HFFc6 (cell line): ENCODE measurements at regions not wholly inside any gene's neighbourhood (a gene's known extent, or its start where the extent isn't known, plus 50 kb on each side); places are given as distances from the start of the nearest gene placed in this dataset.

Experiments used
- DNase-seq: peaks from one replicate; pipeline ENCODE4 v3.0.0-alpha.2; 2018
- H3K27ac Mint-ChIP-seq: 2 replicates; pipeline ENCODE4 v1.8.0; 2020; ENCODE audit warnings: mild to moderate bottlenecking, mixed read lengths
- H3K27me3 Mint-ChIP-seq: 2 replicates; pipeline ENCODE4 v1.8.0; 2021; ENCODE audit warnings: mild to moderate bottlenecking, moderate library complexity, mixed read lengths; ENCODE audit not compliant: insufficient read depth
- H3K36me3 Mint-ChIP-seq: 2 replicates; pipeline ENCODE4 v1.8.0; 2021; ENCODE audit warnings: low read depth, mixed read lengths
- H3K4me1 Mint-ChIP-seq: 2 replicates; pipeline ENCODE4 v1.8.0; 2020; ENCODE audit warnings: low read depth, mixed read lengths
- H3K4me3 Mint-ChIP-seq: 2 replicates; pipeline ENCODE4 v1.8.0; 2020; ENCODE audit warnings: mild to moderate bottlenecking, moderate library complexity, mixed read lengths
- H3K9me3 Mint-ChIP-seq: 2 replicates; pipeline ENCODE4 v1.8.0; 2020; ENCODE audit warnings: mild to moderate bottlenecking, mixed read lengths
- CTCF ChIP-seq: fragments of 200-600 bp; sonication (generic); IDR thresholded peaks from 2 replicates; pipeline ENCODE4 v1.5.0; 2021; ENCODE audit warnings: antibody characterized with exemption, mild to moderate bottlenecking

- no peak overlapping the region for H3K4me3 Mint-ChIP-seq
These were observed 58.4 kb upstream of the LRIG3 start for GRCh38 chr12:58978717-58979116.

DNA sequence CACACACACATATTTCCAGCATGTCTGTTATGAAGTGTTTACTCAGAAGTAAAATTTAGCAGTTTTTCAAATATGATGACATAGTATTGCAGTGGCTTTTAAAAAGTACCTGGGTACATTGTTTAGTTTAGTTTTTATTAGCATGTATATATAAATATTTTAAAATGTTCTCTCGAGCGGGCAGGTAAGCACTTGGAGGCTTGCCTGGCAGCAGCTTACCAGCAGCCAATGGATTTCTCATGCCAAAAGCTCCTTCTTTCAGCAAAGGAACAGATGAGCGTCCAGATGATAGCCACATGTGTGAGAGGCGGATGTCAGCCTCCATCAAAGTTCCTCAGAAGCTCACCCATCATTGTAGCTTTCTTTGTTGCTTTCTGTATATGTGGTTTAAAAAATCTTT is 57.2 kb upstream of the LRIG3 start:
- Mint-ChIP-seq H3K9me3 (no peaks in the 10 kb centered on the region), H3K4me3 (no peak overlapping the region), H3K36me3 (no peaks in the 10 kb centered on the region), H3K27me3 (peaks cover 3% of the 10 kb centered on the region; the same call in 1 of the 2 replicates), H3K4me1 (no peaks in the 10 kb centered on the region), H3K27ac (no peak overlapping the region)
- DNase-seq = no peak
- no peak for TF ChIP-seq CTCF

More at GRCh38 chr12:58978717-58979116, 58.4 kb upstream of the LRIG3 start:
- Mint-ChIP-seq H3K27ac (no peak overlapping the region), H3K27me3 (peaks cover 3% of the 10 kb centered on the region; the same call in 1 of the 2 replicates), H3K9me3 (no peaks in the 10 kb centered on the region), H3K36me3 (no peaks in the 10 kb centered on the region), H3K4me1 (no peaks in the 10 kb centered on the region)
- DNase-seq = no peak
- no peak for TF ChIP-seq CTCF

- H3K4me3 Mint-ChIP-seq = no peak overlapping the region
- H3K36me3 Mint-ChIP-seq = no peaks in the 10 kb centered on the region
- no peaks in the 10 kb centered on the region for H3K4me1 Mint-ChIP-seq
- H3K9me3 Mint-ChIP-seq = no peaks in the 10 kb centered on the region
- peaks cover 3% of the 10 kb centered on the region; the same call in 1 of the 2 replicates for H3K27me3 Mint-ChIP-seq
- DNase-seq = no peak
- H3K27ac Mint-ChIP-seq = no peak overlapping the region
- TF ChIP-seq CTCF = no peak
These were observed 55.8 kb upstream of the LRIG3 start for GRCh38 chr12:58976146-58976545.
